ENCODE measurements at regions not wholly inside any gene's neighbourhood (a gene's known extent, or its start where the extent isn't known, plus 50 kb on each side); places are given as distances from the start of the nearest gene placed in this dataset.

DNA sequence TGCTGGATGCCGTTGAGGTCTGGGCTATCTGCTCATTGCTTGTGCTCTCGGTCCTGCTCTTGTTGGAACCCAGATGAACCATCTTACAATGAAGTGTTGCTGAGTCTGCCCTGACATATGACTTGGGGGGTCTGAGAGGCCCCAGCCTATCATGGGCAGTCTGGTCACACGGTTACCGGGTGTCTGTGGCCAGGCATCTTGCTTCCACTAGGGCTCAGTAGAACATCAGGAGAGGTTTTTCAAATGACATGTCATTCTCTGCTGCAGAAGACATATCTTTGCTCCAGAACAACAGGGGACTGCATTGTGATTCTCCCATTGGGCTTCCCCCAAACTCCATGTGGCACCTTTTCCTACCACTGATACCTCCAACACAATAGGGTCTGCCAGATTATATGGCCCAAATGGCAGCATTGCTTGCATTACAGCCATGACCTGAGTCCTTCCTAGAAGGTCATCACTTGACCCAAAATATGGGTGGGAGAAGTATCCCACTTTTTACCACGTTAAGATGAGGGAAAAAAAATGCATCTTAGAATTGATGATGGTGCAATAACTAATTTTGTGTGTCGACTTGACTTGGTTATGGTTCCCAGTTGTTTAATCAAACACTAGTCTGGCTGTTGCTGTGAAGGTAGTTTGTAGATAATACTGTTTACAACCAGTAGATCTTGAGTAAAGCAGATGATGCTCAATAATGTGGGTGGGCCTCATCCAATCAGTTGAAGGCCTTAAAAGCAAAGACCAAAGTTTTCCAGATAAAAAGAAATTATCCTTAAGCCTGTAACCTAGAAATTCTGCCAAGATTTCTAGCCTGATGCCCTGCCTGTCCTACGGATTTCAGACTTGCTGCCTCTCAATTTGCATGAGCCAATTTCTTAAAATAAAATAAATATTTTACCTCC lies 241.0 kb downstream of the QKI start:
- no peak for TF ChIP-seq ZNF8 (CRISPR knock-in tag; IDR thresholded peaks at IDR 0.05)
- no peak for TF ChIP-seq OSR1 (CRISPR knock-in tag; IDR thresholded peaks at IDR 0.05)
- TF ChIP-seq TCF4 (CRISPR knock-in tag; IDR thresholded peaks at IDR 0.05; ENCODE audit: borderline replicate concordance): no peak

All from SK-N-SH treated with all-trans-retinoic acid at 6 μM for 48 hours (cell line).